Uterus (tissue), 2 donors: ENCODE measurements at regions not wholly inside any gene's neighbourhood (a gene's known extent, or its start where the extent isn't known, plus 50 kb on each side); places are given as distances from the start of the nearest gene placed in this dataset.

Source experiments
- CTCF ChIP-seq, 4 experiments: fragments of 200-600 bp in 2 of 4; fragments of 450-650 bp in 2 of 4; sonication (generic) in 2 of 4; IDR thresholded peaks; one replicate each; pipeline ENCODE4 v1.5.1; 2016 to 2019; ENCODE audit warnings: antibody characterized with exemption in 4 of 4, mild to moderate bottlenecking in 2 of 4, moderate library complexity in 1 of 4
- POLR2A ChIP-seq, 2 donors: fragments of 450-650 bp; IDR thresholded peaks; one replicate each; pipeline ENCODE4 v1.6.1; 2016; ENCODE audit warnings: antibody characterized with exemption in 2 of 2, mild to moderate bottlenecking in 1 of 2, moderate library complexity in 1 of 2

DNA sequence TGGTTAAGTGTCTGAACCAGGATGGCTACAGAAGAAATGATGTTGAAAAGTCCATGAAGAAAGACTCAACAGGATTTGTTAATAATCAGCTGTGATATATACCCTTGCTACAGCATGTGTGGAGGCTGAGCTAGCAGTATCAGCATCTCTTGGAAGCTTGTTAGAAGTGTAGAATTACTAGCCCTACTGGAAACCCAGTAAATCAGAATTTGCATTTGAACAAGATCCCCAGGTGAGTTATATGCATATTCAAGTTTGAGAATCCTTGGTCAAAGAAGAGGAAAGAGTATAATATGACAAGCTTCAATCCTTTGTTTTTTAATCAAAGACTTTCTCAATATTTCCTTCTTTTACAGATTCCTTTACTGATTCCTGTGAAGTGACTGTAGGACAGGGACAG is 109.0 kb upstream of the KCNJ3 start:
- no peak for TF ChIP-seq CTCF (IDR thresholded peaks at IDR 0.05)
- no peak for TF ChIP-seq POLR2A (IDR thresholded peaks at IDR 0.05)
